Upper lobe of left lung (tissue), 4 donors: ENCODE measurements at regions not wholly inside any gene's neighbourhood (a gene's known extent, or its start where the extent isn't known, plus 50 kb on each side); places are given as distances from the start of the nearest gene placed in this dataset.

Experiments used
- POLR2A ChIP-seq, 4 donors: fragments of 450-650 bp; IDR thresholded peaks; one replicate each; pipeline ENCODE4 v1.5.1; 2016 to 2017; ENCODE audit warnings: antibody characterized with exemption in 4 of 4, mild to moderate bottlenecking in 2 of 4
- TF ChIP-seq, protein P1 (sequence below), 6 experiments: fragments of 450-650 bp in 4 of 6; fragments of 200-600 bp in 2 of 6; sonication (generic) in 2 of 6; IDR thresholded peaks; one replicate each; pipeline ENCODE4 v1.5.1; 2016 to 2019; ENCODE audit warnings: antibody characterized with exemption in 6 of 6

DNA sequence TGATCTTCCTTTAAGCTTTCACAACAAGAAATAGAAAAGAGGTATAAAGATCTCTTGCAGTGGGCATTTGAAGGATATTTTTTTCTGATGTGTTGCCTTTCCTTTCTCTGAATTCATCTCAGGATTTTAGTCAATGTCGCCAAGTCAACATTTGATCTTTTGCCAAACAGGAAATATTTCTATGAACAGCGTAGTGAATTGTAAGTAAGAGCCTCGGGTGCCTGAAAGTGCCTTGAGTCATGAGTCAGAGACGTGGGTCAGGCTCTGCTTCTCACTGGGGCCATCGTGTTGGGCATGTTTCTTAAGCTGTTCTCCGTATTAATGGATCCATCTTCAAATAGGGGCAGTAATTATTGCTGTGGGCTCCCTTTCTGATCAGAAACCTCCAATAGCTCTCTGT is 471.4 kb upstream of the AMELY start:
- TF ChIP-seq, protein P1, sequence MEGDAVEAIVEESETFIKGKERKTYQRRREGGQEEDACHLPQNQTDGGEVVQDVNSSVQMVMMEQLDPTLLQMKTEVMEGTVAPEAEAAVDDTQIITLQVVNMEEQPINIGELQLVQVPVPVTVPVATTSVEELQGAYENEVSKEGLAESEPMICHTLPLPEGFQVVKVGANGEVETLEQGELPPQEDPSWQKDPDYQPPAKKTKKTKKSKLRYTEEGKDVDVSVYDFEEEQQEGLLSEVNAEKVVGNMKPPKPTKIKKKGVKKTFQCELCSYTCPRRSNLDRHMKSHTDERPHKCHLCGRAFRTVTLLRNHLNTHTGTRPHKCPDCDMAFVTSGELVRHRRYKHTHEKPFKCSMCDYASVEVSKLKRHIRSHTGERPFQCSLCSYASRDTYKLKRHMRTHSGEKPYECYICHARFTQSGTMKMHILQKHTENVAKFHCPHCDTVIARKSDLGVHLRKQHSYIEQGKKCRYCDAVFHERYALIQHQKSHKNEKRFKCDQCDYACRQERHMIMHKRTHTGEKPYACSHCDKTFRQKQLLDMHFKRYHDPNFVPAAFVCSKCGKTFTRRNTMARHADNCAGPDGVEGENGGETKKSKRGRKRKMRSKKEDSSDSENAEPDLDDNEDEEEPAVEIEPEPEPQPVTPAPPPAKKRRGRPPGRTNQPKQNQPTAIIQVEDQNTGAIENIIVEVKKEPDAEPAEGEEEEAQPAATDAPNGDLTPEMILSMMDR (IDR thresholded peaks at IDR 0.05): no peak
- no peak for TF ChIP-seq POLR2A (IDR thresholded peaks at IDR 0.05)
